ENCODE measurements at regions not wholly inside any gene's neighbourhood (a gene's known extent, or its start where the extent isn't known, plus 50 kb on each side); places are given as distances from the start of the nearest gene placed in this dataset.

DNA sequence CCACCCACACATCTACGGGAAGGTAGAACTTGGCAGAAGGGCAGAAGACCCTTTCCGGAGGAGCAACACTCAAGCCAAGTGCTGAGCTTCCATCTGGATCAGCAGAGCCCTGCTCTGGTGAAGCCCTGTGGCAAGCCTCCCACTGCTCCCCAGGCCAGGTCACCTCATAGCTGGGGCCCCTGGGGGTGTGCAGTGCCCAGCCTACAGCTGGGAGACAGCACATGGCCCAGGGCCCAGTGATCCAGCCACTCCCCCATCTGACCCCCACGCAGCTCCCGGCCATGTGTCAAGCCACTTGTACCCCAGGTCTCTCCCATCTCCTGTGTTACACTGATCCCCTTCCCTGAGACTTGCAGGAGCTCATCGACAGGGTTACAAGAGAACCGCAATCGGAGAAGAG lies 95.7 kb downstream of the RBFOX3 start:
- TF ChIP-seq, protein P1, sequence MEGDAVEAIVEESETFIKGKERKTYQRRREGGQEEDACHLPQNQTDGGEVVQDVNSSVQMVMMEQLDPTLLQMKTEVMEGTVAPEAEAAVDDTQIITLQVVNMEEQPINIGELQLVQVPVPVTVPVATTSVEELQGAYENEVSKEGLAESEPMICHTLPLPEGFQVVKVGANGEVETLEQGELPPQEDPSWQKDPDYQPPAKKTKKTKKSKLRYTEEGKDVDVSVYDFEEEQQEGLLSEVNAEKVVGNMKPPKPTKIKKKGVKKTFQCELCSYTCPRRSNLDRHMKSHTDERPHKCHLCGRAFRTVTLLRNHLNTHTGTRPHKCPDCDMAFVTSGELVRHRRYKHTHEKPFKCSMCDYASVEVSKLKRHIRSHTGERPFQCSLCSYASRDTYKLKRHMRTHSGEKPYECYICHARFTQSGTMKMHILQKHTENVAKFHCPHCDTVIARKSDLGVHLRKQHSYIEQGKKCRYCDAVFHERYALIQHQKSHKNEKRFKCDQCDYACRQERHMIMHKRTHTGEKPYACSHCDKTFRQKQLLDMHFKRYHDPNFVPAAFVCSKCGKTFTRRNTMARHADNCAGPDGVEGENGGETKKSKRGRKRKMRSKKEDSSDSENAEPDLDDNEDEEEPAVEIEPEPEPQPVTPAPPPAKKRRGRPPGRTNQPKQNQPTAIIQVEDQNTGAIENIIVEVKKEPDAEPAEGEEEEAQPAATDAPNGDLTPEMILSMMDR (IDR thresholded peaks at IDR 0.05; ENCODE audit: insufficient read depth, low read length) = no peak
- no peak for DNase-seq (ENCODE audit: low read depth)
- no peak overlapping the region for H3K4me3 ChIP-seq (ENCODE audit: low read depth, low read length)

GRCh38 chr17:79513820-79514535 lies 96.9 kb downstream of the RBFOX3 start:
- TF ChIP-seq, protein P1 (IDR thresholded peaks at IDR 0.05; ENCODE audit: insufficient read depth, low read length) = no peak
- no peak overlapping the region for H3K4me3 ChIP-seq (ENCODE audit: low read depth, low read length)
- no peak for DNase-seq (ENCODE audit: low read depth)

- TF ChIP-seq, protein P1 (IDR thresholded peaks at IDR 0.05; ENCODE audit: insufficient read depth, low read length) = no peak
- no peak overlapping the region for H3K4me3 ChIP-seq (ENCODE audit: low read depth, low read length)
- DNase-seq (ENCODE audit: low read depth) = no peak
Observed at GRCh38 chr17:79513206-79513605, 97.6 kb downstream of the RBFOX3 start.

DNA sequence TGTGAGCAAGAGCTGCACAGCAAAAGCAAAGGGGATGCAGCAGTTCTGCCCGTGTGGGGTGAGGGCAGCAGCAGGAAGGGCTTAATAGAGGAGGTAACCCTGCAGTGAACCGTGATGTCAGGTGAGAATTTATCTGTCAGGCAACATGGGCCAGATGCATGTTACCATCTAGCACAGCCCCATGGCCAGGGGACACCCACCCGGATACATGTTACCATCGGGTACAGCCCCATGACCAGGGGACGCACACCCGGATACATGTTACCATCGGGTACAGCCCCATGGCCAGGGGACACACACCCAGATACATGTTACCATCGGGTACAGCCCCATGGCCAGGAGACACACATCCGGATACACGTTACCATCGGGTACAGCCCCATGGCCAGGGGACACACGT lies 99.4 kb downstream of the RBFOX3 start:
- no peak overlapping the region for H3K4me3 ChIP-seq (ENCODE audit: low read depth, low read length)
- no peak for DNase-seq (ENCODE audit: low read depth)
- TF ChIP-seq, protein P1 (IDR thresholded peaks at IDR 0.05; ENCODE audit: insufficient read depth, low read length) = no peak

- no peak for DNase-seq (ENCODE audit: low read depth)
- no peak overlapping the region for H3K4me3 ChIP-seq (ENCODE audit: low read depth, low read length)
- TF ChIP-seq, protein P1 (IDR thresholded peaks at IDR 0.05; ENCODE audit: insufficient read depth, low read length) = no peak
Observed at GRCh38 chr17:79510071-79510470, 100.8 kb downstream of the RBFOX3 start.

DNA sequence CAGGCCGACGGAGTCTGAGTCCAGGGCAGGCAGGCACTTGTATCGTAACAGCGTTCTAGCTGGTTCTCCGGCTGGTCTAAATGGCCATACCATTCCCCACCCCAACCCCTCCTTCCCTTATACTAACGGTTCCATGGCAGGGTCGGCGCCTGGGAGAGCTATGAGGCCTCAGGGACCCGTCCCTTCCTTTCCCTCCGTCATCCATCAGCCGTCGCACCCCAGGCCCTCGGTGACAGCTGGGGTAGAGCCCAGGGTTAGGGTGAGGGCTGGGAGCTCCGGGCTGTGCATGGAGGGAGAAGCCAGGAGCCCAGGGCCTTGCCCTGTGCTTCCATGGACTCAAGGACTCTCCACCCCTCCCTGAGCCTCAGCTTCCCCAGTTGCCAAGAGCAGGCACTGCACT lies 101.4 kb downstream of the RBFOX3 start:
- no peak for DNase-seq (ENCODE audit: low read depth)
- no peak overlapping the region for H3K4me3 ChIP-seq (ENCODE audit: low read depth, low read length)
- TF ChIP-seq, protein P1 (IDR thresholded peaks at IDR 0.05; ENCODE audit: insufficient read depth, low read length) = no peak

- H3K4me3 ChIP-seq (ENCODE audit: low read depth, low read length) = no peak overlapping the region
- TF ChIP-seq, protein P1 (IDR thresholded peaks at IDR 0.05; ENCODE audit: insufficient read depth, low read length) = no peak
- DNase-seq (ENCODE audit: low read depth) = no peak
Observed at GRCh38 chr17:79509008-79509407, 101.8 kb downstream of the RBFOX3 start.

All from fibroblast of the aortic adventitia (primary cell).